Loucy (cell line): ENCODE measurements at regions not wholly inside any gene's neighbourhood (a gene's known extent, or its start where the extent isn't known, plus 50 kb on each side); places are given as distances from the start of the nearest gene placed in this dataset.

Experiments used
- H2AFZ ChIP-seq: fragments of 200-600 bp; sonication (generic); 2 replicates; pipeline ENCODE4 v1.6.0; 2016; ENCODE audit warnings: antibody characterized with exemption, mild to moderate bottlenecking, low read length, moderate library complexity
- H3F3A ChIP-seq: fragments of 200-600 bp; 2 replicates; pipeline ENCODE4 v1.6.0; 2016; ENCODE audit warnings: antibody characterized with exemption, low read depth, mild to moderate bottlenecking
- H3K27me3 ChIP-seq: fragments of 200-600 bp; sonication (generic); 2 replicates; pipeline ENCODE4 v1.6.1; 2014; ENCODE audit warnings: low read length, mild to moderate bottlenecking; ENCODE audit not compliant: insufficient read depth, poor library complexity, severe bottlenecking
- H3K36me3 ChIP-seq: fragments of 200-600 bp; sonication (generic); 2 replicates; pipeline ENCODE4 v1.6.1; 2016; ENCODE audit warnings: low read length; ENCODE audit not compliant: insufficient read depth
- H3K4me1 ChIP-seq: fragments of 200-600 bp; sonication (generic); 2 replicates; pipeline ENCODE4 v1.5.1; 2014; ENCODE audit warnings: low read length, mild to moderate bottlenecking; ENCODE audit not compliant: insufficient read depth, poor library complexity, severe bottlenecking
- H3K4me2 ChIP-seq: fragments of 200-600 bp; sonication (generic); 2 replicates; pipeline ENCODE4 v1.6.0; 2014; ENCODE audit warnings: antibody characterized with exemption, low read length, low read depth, mild to moderate bottlenecking; ENCODE audit not compliant: poor library complexity, severe bottlenecking
- H3K4me3 ChIP-seq: fragments of 200-600 bp; sonication (generic); 2 replicates; pipeline ENCODE4 v1.5.1; 2014; ENCODE audit warnings: low read length, mild to moderate bottlenecking, mixed read lengths; ENCODE audit not compliant: poor library complexity, severe bottlenecking
- H3K79me2 ChIP-seq: fragments of 200-600 bp; sonication (generic); 2 replicates; pipeline ENCODE4 v1.6.1; 2014; ENCODE audit warnings: low read length; ENCODE audit not compliant: insufficient read depth
- H3K9ac ChIP-seq: fragments of 200-600 bp; sonication (generic); 2 replicates; pipeline ENCODE4 v1.6.0; 2014; ENCODE audit warnings: mild to moderate bottlenecking, low read depth, low read length, moderate library complexity; ENCODE audit not compliant: poor library complexity, severe bottlenecking
- H3K9me2 ChIP-seq: fragments of 200-600 bp; sonication (generic); replicated peaks from 2 replicates; pipeline ENCODE4 v1.6.1; 2016; ENCODE audit warnings: low read depth, low read length, mixed read lengths
- H3K9me3 ChIP-seq: fragments of 200-600 bp; sonication (generic); 2 replicates; pipeline ENCODE4 v1.6.1; 2014; ENCODE audit warnings: mild to moderate bottlenecking, antibody characterized with exemption, low read length, low read depth; ENCODE audit not compliant: insufficient read depth
- H4K20me1 ChIP-seq: fragments of 200-600 bp; sonication (generic); 2 replicates; pipeline ENCODE4 v1.6.0; 2014; ENCODE audit warnings: antibody characterized with exemption, low read length, mild to moderate bottlenecking; ENCODE audit not compliant: insufficient read depth, poor library complexity, severe bottlenecking
- EZH2phosphoT487 ChIP-seq: fragments of 200-600 bp; IDR thresholded peaks from 2 replicates; pipeline ENCODE4 v1.6.1; 2018; ENCODE audit warnings: antibody characterized with exemption, mild to moderate bottlenecking, moderate library complexity, borderline replicate concordance
- TF ChIP-seq, protein P1 (sequence below): fragments of 200-600 bp; sonication (generic); conservative IDR thresholded peaks from 2 replicates; pipeline ENCODE4 v1.5.1; 2014; ENCODE audit warnings: mild to moderate bottlenecking, antibody characterized with exemption, low read length

DNA sequence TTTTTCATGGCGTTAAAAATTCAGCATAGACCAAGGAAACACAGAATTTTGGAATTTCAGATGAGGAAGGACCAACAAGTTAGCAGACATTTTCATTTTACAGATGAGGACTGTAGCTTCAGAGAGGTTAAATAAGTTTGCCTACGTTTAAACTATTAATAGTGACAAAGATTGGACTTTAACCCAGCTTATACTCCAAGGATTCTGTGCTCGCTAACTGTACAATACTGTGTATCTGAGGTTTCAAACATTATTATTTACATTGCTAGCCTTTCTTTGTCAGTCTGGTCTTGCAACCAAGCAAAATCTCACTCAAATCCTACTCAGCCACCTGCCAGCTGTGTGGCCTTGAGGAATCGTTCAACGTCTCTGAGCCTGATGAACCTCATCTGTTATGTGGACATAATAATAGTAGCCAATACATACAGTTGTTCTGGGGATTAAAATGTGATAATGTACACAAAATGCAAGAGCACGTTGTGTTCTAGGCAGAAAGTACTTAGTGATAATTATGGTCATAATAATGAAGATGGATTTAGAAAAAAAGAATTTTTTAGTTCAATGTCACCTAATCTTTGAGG is 462.4 kb upstream of the TRIB2 start:
- H3K27me3 ChIP-seq = no peaks in the 10 kb centered on the region
- no peaks in the 10 kb centered on the region for H3K36me3 ChIP-seq
- H4K20me1 ChIP-seq = no peaks in the 10 kb centered on the region
- TF ChIP-seq, protein P1, sequence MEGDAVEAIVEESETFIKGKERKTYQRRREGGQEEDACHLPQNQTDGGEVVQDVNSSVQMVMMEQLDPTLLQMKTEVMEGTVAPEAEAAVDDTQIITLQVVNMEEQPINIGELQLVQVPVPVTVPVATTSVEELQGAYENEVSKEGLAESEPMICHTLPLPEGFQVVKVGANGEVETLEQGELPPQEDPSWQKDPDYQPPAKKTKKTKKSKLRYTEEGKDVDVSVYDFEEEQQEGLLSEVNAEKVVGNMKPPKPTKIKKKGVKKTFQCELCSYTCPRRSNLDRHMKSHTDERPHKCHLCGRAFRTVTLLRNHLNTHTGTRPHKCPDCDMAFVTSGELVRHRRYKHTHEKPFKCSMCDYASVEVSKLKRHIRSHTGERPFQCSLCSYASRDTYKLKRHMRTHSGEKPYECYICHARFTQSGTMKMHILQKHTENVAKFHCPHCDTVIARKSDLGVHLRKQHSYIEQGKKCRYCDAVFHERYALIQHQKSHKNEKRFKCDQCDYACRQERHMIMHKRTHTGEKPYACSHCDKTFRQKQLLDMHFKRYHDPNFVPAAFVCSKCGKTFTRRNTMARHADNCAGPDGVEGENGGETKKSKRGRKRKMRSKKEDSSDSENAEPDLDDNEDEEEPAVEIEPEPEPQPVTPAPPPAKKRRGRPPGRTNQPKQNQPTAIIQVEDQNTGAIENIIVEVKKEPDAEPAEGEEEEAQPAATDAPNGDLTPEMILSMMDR = no peak
- no peak for TF ChIP-seq EZH2phosphoT487
- H3K4me3 ChIP-seq = no peak overlapping the region
- H3K4me2 ChIP-seq = no peak overlapping the region
- H3K9me3 ChIP-seq = no peaks in the 10 kb centered on the region
- no peaks in the 10 kb centered on the region for H3K4me1 ChIP-seq
- no peaks in the 10 kb centered on the region for H3K9me2 ChIP-seq
- H3K79me2 ChIP-seq = no peaks in the 10 kb centered on the region
- no peak overlapping the region for H3K9ac ChIP-seq
- H2AFZ ChIP-seq = no peak overlapping the region
- H3F3A ChIP-seq = no peaks in the 10 kb centered on the region

DNA sequence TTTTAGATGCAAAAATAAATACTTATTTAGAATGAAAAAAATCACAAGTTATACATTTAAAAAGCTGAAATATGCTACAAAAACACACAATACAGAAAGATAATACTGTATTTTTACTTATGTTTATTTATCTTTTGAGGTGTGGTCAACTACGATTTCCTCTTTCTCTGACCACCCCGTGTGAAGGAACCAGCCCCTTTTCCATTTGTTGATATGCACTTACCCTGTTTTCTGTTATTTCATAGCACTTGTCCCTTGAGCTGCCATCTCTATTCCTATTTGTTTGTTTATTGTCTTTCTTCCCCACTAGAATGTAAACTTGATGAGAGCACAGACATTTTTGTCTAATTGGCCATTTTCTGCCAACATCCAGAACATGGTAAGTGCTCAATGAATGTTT is 460.5 kb upstream of the TRIB2 start:
- Histone ChIP-seq H3K27me3 (no peaks in the 10 kb centered on the region), H3K4me3 (no peak overlapping the region), H3K4me1 (no peaks in the 10 kb centered on the region), H3K79me2 (no peaks in the 10 kb centered on the region), H3K9me2 (no peaks in the 10 kb centered on the region), H3F3A (no peaks in the 10 kb centered on the region), H3K9ac (no peak overlapping the region), H2AFZ (no peak overlapping the region), H3K36me3 (no peaks in the 10 kb centered on the region), H3K4me2 (no peak overlapping the region), H3K9me3 (no peaks in the 10 kb centered on the region), H4K20me1 (no peaks in the 10 kb centered on the region)
- no peak for TF ChIP-seq EZH2phosphoT487
- TF ChIP-seq, protein P1 = no peak

DNA sequence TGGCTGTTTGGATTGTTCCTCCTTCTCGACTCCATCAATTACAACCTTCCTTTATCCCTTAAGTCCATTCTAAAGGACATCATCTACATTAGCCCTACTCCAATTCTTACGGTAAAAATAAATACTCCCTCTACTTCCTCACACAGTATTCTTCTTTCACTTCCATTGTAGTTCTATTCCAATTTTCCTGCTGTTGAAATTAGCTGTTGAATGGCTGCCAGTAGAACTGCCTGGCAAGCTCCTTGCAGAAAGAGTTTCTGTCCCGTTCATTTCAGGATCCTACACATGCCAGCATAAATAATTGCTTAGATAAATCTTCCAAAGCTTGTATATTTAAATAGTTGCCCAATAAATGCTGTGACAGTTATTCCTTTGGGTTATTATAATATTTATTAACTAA is 459.3 kb upstream of the TRIB2 start:
- Histone ChIP-seq H3K9me2 (no peaks in the 10 kb centered on the region), H4K20me1 (no peaks in the 10 kb centered on the region), H3K36me3 (no peaks in the 10 kb centered on the region), H3F3A (no peaks in the 10 kb centered on the region), H3K27me3 (no peaks in the 10 kb centered on the region), H3K4me1 (no peaks in the 10 kb centered on the region), H3K4me2 (no peak overlapping the region), H3K4me3 (no peak overlapping the region), H2AFZ (no peak overlapping the region), H3K9me3 (no peaks in the 10 kb centered on the region), H3K79me2 (no peaks in the 10 kb centered on the region), H3K9ac (no peak overlapping the region)
- TF ChIP-seq, protein P1 = no peak
- no peak for TF ChIP-seq EZH2phosphoT487
